A673 (cell line): ENCODE measurements at regions not wholly inside any gene's neighbourhood (a gene's known extent, or its start where the extent isn't known, plus 50 kb on each side); places are given as distances from the start of the nearest gene placed in this dataset.
"Not testable (repeated sequence)": the region's sequence is repeated elsewhere in the genome, so short reads cannot be mapped to it uniquely, and the experiment has no call there.

Source experiments
- BruUV-seq: library from RNA; stranded (reverse); fragments of 400-500 nt; replicated peaks from 2 replicates; lab custom pipeline; 2021; lab: Mats Ljungman, UMichigan
- CTCF ChIA-PET: fragments of 300-600 bp; sonication (Branson Sonifier 250); formaldehyde crosslinking; loops from one replicate; lab custom pipeline; 2022; ENCODE audit warnings: antibody characterized with exemption; lab: Charles Lee
- POLR2A ChIA-PET: fragments of 300-600 bp; sonication (Branson Sonifier 250); formaldehyde crosslinking; loops from one replicate; lab custom pipeline; 2022; ENCODE audit warnings: antibody characterized with exemption; ENCODE audit not compliant: low non-redundant PET; lab: Charles Lee
- DNase-seq: peaks from one replicate; pipeline ENCODE4 v3.0.0-alpha.2; 2015; ENCODE audit warnings: low spot score
- H3K27ac ChIP-seq: fragments of 200-600 bp; sonication (generic); 2 replicates; pipeline ENCODE4 v1.5.1; 2016; ENCODE audit warnings: mixed run types, low read depth, mild to moderate bottlenecking, mixed read lengths, antibody characterized with exemption, low read length; ENCODE audit not compliant: poor library complexity, severe bottlenecking
- H3K27me3 ChIP-seq: fragments of 200-600 bp; sonication (generic); replicated peaks from 2 replicates; pipeline ENCODE4 v1.6.1; 2017; ENCODE audit warnings: mixed run types, low read depth, mild to moderate bottlenecking, mixed read lengths, antibody characterized with exemption, low read length; ENCODE audit not compliant: insufficient read depth, poor library complexity
- H3K36me3 ChIP-seq: fragments of 200-600 bp; sonication (generic); 2 replicates; pipeline ENCODE4 v1.6.1; 2016; ENCODE audit warnings: mixed run types, mild to moderate bottlenecking, mixed read lengths, antibody characterized with exemption, low read length; ENCODE audit not compliant: insufficient read depth, poor library complexity, severe bottlenecking
- H3K4me1 ChIP-seq: fragments of 200-600 bp; sonication (generic); 2 replicates; pipeline ENCODE4 v1.6.1; 2017; ENCODE audit warnings: mixed run types, mild to moderate bottlenecking, mixed read lengths, antibody characterized with exemption, low read length; ENCODE audit not compliant: insufficient read depth, poor library complexity, severe bottlenecking
- H3K4me3 ChIP-seq: fragments of 200-600 bp; sonication (generic); 2 replicates; pipeline ENCODE4 v1.5.1; 2016; ENCODE audit warnings: low read depth, mixed run types, mild to moderate bottlenecking, mixed read lengths, low read length; ENCODE audit not compliant: poor library complexity, severe bottlenecking
- H3K9me3 ChIP-seq: fragments of 200-600 bp; sonication (generic); 2 replicates; pipeline ENCODE4 v1.6.1; 2016; ENCODE audit warnings: mixed run types, low read depth, mild to moderate bottlenecking, mixed read lengths, antibody characterized with exemption, low read length; ENCODE audit not compliant: poor library complexity, severe bottlenecking
- CTCF ChIP-seq: fragments of 300-800, 200-600 bp; sonication (generic); conservative IDR thresholded peaks from 2 replicates; pipeline ENCODE4 v1.5.1; 2017; ENCODE audit warnings: low read depth, mild to moderate bottlenecking, antibody characterized with exemption, low read length, moderate library complexity, mixed read lengths
- EZH2 ChIP-seq: fragments of 200-600 bp; sonication (generic); IDR thresholded peaks from 2 replicates; pipeline ENCODE4 v1.6.1; 2017; ENCODE audit warnings: borderline replicate concordance, low read depth, mild to moderate bottlenecking, mixed read lengths, antibody characterized with exemption, low read length; ENCODE audit not compliant: poor library complexity, severe bottlenecking
- intact Hi-C: fragments of 100-400 bp; cut with micrococcal nuclease; formaldehyde crosslinking; loops from one replicate; pipeline ENCODE4 v1.10.0; 2022; ENCODE audit not compliant: unreplicated experiment

- TF ChIP-seq EZH2 (no peak), CTCF (no peak)
- ChIA-PET CTCF (no interaction called here), POLR2A (no interaction called here)
- Histone ChIP-seq H3K9me3 (no peaks in the 10 kb centered on the region), H3K27me3 (no peaks in the 10 kb centered on the region), H3K27ac (no peak overlapping the region), H3K4me1 (no peaks in the 10 kb centered on the region), H3K36me3 (no peaks in the 10 kb centered on the region), H3K4me3 (no peak overlapping the region)
- BruUV-seq = no TSS peak
- intact Hi-C loops = no loop called here
- no peak for DNase-seq
Observed at GRCh38 chr13:81089371-81090157, 748.6 kb upstream of the SPRY2 start.

- Histone ChIP-seq H3K9me3 (no peaks in the 10 kb centered on the region), H3K27ac (no peak overlapping the region), H3K4me3 (no peak overlapping the region), H3K27me3 (no peaks in the 10 kb centered on the region), H3K36me3 (no peaks in the 10 kb centered on the region), H3K4me1 (no peaks in the 10 kb centered on the region)
- ChIA-PET CTCF (no interaction called here), POLR2A (no interaction called here)
- TF ChIP-seq CTCF (no peak), EZH2 (no peak)
- intact Hi-C loops = no loop called here
- BruUV-seq = no TSS peak
- no peak for DNase-seq
Observed at GRCh38 chr13:81080911-81081454, 740.1 kb upstream of the SPRY2 start.

GRCh38 chr13:81078048-81078447 lies 737.1 kb upstream of the SPRY2 start:
- BruUV-seq = no TSS peak
- H3K9me3 ChIP-seq = no peaks in the 10 kb centered on the region
- H3K4me1 ChIP-seq = no peaks in the 10 kb centered on the region
- ChIA-PET CTCF (no interaction called here), POLR2A (no interaction called here)
- no peak for DNase-seq
- TF ChIP-seq CTCF (no peak), EZH2 (no peak)
- no peak overlapping the region for H3K27ac ChIP-seq
- H3K36me3 ChIP-seq = no peaks in the 10 kb centered on the region
- intact Hi-C loops = no loop called here
- H3K4me3 ChIP-seq = no peak overlapping the region
- H3K27me3 ChIP-seq = no peaks in the 10 kb centered on the region

- H3K4me3 ChIP-seq, H3K9me3 ChIP-seq, H3K27ac ChIP-seq, H3K36me3 ChIP-seq, DNase-seq, POLR2A ChIA-PET, H3K4me1 ChIP-seq, CTCF ChIA-PET, H3K27me3 ChIP-seq, BruUV-seq: not testable (repeated sequence)
- intact Hi-C loops = loop anchor here (10.0 kb wide), 1 partner anchor 805 kb away; no protein-coding TSS in a partner anchor
Observed at GRCh38 chr13:81069822-81070221, 728.9 kb upstream of the SPRY2 start.
